ENCODE measurements at regions not wholly inside any gene's neighbourhood (a gene's known extent, or its start where the extent isn't known, plus 50 kb on each side); places are given as distances from the start of the nearest gene placed in this dataset.

DNA sequence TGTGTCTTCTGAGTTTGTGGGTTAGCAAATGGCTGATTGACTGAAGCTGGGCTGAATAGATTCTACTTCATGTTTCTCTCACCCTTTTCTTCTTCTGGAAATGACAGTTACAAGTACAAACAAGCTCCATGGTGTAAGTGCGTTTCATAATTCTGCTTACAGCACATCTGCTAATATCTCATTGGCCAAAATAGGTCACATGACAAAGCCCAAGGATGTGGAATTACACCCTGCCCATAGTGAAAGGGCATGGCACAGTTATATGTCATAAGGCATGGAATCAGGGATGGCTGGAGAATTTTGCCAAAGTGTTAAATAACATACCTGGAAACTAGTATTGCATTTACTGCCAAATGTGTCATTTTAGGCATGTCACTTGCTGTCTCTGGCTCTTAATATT lies 327.2 kb downstream of the NKX6-1 start:
- TF ChIP-seq POLR2A (IDR thresholded peaks at IDR 0.05; ENCODE audit: low read depth, low read length) (no peak), CEBPB (IDR thresholded peaks at IDR 0.05; ENCODE audit: low read depth, low read length) (no peak)
- TF ChIP-seq, protein P1, sequence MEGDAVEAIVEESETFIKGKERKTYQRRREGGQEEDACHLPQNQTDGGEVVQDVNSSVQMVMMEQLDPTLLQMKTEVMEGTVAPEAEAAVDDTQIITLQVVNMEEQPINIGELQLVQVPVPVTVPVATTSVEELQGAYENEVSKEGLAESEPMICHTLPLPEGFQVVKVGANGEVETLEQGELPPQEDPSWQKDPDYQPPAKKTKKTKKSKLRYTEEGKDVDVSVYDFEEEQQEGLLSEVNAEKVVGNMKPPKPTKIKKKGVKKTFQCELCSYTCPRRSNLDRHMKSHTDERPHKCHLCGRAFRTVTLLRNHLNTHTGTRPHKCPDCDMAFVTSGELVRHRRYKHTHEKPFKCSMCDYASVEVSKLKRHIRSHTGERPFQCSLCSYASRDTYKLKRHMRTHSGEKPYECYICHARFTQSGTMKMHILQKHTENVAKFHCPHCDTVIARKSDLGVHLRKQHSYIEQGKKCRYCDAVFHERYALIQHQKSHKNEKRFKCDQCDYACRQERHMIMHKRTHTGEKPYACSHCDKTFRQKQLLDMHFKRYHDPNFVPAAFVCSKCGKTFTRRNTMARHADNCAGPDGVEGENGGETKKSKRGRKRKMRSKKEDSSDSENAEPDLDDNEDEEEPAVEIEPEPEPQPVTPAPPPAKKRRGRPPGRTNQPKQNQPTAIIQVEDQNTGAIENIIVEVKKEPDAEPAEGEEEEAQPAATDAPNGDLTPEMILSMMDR (conservative IDR thresholded peaks at IDR 0.05; ENCODE audit: low read depth, low read length): no peak

All from IMR-90 (cell line).